ENCODE measurements at regions not wholly inside any gene's neighbourhood (a gene's known extent, or its start where the extent isn't known, plus 50 kb on each side); places are given as distances from the start of the nearest gene placed in this dataset.
A peak's percentile ranks its signal among the peaks of the same experiment; 100 is the strongest.
"Not testable (repeated sequence)": the region's sequence is repeated elsewhere in the genome, so short reads cannot be mapped to it uniquely, and the experiment has no call there.

DNA sequence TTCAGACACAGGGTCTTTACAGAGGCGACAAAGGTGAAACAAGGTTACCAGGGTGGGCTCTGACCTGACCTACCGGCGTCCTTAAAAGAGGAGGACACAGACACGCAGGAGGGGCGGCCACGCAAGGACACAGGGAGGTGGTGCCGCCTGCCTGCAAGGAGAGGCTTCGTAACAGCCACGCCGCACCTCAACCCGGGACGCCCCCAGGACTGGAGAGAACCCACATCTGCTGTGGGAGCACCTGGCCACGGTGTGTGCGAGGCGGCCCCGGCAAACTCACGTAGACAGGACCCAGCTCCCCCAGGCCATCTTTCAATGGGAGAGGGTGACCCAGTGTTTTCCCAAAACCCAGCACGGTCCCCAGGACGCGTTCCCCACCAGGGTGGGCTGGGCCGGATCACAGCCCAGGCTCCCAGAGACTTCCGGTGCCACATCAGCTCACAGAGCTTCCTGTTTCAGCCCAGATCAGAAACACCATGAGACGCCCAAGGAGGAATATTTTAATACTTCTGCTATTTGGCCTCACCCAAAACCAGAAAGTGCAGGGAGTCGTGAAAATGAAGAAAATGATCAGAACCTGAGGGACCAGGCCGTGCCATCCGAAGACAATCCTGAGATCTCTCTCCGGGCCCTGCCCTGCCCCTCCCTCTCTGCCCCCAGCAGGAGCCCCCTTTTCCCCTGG lies 5417.4 kb upstream of the TPTE start:
- DNase-seq (ENCODE audit: low read depth) = not testable (repeated sequence)

DNA sequence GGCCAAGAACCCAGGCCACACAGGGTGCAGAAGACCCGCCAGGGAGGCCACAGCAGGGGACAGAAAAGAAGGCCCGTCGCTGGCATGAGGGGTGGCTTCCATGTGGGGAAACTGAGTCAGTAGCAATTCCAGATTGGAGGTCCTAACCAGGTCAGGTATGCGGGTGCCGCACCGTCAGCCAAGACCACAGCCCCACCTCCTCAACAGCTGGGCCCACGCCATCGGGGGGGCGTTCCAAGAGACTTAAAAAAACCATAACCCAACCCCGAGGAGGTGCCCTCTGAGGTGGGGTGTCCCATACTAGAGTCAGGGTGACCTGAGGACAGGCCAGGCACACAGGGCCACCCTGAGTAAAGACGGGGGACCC lies 5416.8 kb upstream of the TPTE start:
- DNase-seq (ENCODE audit: low read depth) = not testable (repeated sequence)

DNA sequence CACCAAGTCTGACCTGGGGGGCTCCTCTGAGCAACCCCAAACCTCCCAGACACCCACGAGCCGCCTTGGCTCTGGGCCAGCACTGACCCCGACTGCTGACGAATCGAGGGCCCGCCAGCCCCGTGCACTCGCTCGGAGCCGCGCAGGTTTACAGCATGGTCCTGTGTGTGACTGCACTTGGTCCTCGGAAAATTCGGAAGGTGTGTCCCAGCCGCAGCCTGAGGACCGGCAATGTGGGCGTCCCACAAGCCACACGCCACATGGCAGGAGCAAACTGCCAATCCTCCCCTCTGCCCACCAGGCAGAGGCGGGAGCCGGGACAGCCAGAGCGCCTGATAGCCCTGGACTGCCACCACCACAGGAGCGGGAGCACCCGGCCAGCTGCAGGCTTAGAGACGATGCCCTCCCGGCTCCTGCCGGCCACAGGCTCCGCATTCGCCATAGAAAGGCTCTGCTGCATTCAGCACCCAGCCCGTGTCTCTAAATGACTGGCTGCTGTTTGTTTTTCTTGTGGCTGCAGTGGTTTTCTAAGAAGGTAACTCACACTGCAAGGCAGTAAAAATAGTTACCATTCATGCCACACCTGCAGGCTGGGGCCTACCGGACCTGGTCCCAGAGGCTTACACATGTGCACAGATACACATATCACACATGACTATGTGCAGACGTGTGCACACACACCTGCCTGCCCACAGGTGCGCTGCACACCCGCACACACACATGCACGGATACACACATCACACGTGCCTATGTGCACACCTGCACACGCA lies 5415.3 kb upstream of the TPTE start:
- not testable (repeated sequence) for DNase-seq (ENCODE audit: low read depth)

DNA sequence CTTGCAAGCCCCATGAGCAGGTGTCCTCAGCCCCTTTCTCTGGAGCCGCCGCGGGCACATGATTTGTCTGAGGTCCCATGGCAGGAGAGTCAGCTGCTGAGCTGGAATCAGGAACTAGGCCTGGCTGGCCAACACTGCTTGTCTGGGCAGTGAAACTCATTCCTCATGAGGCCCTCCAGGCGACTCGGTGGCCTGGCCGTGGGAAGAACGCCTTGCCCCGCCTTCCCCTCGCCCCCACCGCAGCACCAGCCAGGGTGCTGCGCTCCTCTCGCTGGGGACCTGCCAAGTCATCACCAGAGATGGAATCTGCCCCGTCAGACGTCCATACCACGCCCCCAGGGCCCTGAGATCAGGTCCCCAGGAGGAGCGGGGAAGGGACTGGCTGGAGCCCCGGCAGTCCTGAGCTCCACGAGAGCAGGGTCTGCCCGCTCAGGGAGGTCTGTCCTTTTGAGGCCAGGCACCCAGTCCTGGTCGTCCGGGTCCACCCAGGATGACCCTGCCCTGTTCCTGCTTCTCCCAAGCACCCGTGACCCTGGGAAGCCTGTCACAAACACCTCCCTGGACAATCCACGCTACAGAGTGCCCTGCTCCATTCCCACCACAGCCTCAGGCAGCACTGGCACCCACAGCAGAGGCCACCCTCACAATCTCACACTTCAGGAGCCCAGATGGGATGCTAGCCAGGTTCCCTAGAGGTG lies 5414.5 kb upstream of the TPTE start:
- not testable (repeated sequence) for DNase-seq (ENCODE audit: low read depth)

DNA sequence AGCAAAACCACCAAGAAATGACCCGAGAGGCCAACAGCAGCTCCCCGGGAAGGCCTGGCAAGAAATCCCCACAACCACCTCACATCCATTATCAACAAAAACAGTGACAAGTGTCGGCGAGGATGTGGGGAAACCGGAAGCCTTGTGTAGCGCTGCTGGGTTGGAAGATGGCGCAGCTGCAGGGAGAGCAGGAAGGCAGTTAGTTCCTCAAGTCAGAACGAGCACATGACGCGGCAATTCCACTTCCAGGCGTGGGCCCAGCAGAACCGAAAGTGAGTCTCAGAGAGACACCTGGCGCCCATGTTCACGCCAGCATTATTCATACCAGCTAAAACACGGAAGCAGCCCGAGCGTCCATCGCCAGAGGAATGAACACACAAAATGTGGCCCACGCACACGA lies 5413.7 kb upstream of the TPTE start:
- DNase-seq (ENCODE audit: low read depth) = not testable (repeated sequence)

DNA sequence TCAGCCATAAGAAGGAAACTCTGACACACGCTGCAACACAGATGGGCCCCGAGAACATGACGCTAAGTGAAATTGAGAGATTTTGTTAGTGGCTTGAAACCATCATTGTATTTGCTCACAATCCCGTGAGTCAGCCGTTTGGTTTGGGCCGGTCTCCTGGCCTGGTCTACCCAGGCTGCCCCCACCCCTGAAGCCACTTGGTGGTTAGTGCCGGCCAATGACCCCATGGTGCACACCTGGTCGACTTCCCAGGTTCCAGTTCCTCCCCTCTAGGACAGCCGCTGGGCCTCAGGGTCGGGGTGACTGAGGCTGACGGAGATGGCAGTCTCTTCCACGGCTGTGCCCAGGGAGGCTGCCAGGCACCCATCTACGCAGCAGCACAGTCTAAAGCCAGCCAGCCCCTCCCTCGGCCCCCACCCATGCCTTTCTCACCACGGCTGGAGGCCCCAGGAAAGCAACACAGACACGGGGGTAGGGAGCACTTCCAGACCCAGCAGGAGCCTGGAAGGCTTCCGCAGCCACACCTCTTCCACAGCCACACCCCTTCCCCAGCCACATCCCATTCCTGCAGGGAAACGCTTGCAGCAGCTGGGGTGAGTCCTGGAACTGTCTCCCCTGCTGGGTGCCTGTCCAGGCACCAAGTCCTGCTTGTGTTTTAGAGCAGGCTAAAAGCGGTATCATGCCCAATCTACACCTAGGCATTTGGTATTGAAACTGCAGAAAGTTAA lies 5413.2 kb upstream of the TPTE start:
- DNase-seq (ENCODE audit: low read depth) = not testable (repeated sequence)

DNA sequence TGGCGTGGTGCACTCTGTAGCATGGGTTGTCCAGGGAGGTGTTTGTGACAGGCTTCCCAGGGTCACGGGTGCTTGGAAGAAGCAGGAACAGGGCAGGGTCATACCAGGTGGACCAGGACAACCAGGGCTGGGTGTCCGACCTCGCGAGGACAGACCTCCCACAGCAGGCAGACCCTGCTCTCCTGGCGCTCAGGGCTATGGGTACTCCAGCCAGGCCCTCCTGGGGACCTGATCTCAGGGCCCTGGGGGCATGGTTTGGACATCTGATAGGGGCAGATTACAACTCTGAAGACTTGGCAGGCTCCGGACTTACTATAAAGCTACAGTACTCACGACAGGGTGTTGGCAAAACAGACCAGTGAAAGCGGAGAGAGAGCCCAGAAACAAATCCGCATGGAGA lies 5410.2 kb upstream of the TPTE start:
- DNase-seq (ENCODE audit: low read depth) = not testable (repeated sequence)

DNA sequence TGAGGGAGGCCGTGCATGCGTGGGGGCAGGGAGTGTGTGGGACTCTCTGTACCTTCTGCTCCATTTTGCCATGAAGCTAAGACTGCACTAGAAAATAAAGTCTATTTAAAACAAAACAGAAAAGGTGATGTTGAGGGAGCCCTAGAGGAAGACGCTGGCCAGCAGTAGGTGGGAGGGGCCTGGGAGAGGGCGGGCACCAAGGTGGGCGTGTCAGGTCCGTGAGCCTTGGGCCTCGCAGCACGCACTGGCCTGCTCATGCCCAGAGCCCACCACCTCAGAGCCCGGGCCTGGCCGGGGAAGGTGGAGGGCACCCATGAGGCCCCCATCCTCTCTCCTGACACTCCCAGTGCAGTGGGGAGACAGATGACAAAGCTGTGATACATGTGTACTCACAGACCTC lies 5408.3 kb upstream of the TPTE start:
- not testable (repeated sequence) for DNase-seq (ENCODE audit: low read depth)

DNA sequence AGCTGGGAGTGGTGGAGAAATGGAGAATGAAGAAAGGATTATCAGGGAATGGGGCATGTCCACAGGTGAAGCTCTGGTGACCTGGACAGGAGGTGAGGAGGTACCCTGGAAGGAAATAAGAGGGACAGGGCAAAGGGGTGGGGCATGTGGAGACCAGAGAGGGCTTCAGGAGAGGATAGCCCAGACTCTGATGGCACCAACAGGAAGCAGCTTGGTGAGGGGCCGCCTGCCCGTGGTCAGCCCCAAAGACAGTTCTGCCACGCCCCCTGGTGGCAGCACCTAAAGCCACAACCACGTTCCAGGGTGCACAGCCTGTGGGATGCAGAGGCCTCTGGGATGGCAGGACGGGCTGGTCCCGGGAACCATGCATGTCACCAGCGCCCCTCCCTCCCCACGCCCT lies 5406.9 kb upstream of the TPTE start:
- not testable (repeated sequence) for DNase-seq (ENCODE audit: low read depth)

DNA sequence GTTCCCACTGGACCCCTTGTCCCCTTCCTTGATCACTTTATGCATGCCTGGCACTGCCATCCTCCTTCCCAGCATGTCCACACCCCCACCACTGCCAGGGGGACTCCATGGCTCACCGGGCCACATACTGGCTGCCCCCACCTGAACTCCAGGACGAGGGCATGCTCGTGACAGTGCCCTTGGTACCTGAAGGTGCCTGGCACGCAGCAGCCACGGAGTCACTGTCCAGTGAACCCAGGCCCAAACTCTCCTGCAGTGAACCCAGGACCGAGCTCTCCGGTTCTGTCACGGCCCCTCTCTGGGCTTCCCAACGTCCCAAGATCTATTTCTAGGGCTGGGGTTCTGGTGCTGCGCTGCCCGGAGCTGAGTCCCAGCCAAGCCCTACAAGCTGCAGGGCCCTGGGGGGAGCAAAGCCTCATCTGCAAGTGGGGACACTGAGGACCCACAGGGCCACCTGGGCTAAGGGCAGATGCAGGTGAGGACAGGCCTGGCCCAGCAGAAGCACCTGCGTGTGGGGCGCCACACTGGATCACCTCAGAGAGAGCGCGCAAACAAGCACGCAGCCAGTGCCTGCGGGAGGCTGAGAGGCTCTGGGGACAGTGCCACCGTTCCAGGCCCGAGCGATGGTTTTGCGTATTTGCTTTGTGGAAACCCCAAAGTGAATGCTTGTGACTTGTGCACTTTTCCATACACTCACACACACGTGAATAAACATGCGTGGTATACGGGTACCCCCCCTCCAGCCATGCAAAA lies 5406.3 kb upstream of the TPTE start:
- not testable (repeated sequence) for DNase-seq (ENCODE audit: low read depth)

DNA sequence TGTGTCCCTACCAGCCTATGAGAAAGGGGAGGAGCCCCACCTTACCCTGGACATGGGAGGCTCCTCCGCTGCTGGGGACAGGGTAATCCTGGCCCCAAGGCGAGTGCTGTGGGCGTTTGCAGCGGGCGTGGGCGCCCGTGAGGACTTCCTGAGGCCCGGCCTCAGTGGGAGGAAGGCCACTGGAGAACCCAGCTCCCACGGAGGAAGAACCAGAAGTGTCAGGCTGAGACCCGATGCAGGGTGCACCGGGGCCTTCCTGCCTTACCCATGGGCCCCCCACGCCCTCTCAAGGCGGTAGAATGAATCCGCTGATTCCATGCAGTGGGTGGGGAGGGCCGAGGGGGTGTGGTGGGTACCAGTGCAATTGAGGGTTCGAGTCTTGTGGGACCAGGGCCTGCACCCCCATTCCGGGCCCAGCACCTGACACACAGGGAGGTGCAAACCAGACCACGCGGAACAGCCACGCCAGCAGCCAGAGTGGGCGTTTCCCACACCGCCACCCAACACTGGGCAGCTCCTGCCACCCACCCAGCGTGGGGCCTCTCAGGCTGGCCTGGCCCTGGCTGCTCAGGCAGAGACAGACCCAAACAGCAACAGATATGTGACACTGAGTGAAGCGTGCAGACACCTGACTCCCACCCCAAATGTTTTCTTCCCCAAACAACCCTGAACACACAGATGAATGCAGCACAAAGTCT lies 5405.6 kb upstream of the TPTE start:
- DNase-seq (ENCODE audit: low read depth) = not testable (repeated sequence)

DNA sequence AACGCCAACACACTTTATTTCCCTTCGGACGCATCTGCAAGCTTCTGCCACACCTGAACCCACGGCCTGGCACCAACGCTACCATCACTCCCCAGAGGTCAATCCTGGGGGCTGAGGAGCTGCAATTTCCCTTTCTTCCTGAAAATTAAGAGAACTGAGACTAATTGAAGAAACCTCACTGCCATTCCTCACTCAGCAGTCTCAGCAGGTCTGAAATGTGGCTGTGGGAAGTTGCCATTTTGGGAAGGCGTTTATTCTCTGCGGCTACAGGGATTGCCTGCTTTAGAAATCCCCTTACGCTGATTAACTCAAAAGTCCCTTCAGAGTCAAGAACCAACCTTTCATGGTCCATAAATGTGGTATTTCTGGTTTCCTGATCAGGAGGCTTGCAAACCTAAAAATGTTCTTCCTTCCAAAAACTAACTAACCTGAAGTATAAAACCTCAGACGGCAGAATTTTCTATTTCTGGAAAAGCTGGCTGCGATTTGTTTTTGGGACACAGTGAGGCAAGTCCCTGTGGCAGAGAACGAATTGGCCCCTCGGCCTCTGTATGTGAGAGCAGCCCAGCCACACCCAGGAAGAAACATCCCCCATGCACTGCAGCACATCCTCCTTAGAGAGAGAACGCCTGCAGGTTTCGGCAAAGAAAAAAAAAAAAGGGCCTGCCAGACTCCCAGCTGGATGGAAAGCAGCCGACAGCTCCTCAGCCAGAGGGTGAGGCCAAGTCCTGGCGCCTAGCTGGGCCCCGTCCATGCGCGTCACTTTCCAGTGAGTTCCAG lies 5404.8 kb upstream of the TPTE start:
- not testable (repeated sequence) for DNase-seq (ENCODE audit: low read depth)

DNA sequence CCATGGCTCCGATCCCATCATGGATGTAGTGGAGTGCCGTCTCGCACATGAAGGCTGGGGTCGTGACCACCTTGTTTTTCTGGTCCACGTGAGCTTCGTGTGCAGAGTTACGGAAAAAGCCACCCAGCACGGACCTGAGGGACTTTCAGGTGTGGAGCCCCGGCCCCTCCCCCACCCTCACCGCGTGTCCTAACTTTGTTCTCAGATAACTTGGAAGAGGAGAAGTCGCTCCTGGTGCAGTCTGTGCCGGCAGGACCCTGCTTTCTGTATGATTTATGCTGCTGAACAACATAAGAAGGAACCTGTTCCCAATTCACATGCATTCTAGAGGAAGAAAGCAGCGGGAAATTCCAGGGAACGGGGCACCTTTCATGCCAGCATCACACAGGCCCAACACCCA lies 5404.2 kb upstream of the TPTE start:
- not testable (repeated sequence) for DNase-seq (ENCODE audit: low read depth)

DNA sequence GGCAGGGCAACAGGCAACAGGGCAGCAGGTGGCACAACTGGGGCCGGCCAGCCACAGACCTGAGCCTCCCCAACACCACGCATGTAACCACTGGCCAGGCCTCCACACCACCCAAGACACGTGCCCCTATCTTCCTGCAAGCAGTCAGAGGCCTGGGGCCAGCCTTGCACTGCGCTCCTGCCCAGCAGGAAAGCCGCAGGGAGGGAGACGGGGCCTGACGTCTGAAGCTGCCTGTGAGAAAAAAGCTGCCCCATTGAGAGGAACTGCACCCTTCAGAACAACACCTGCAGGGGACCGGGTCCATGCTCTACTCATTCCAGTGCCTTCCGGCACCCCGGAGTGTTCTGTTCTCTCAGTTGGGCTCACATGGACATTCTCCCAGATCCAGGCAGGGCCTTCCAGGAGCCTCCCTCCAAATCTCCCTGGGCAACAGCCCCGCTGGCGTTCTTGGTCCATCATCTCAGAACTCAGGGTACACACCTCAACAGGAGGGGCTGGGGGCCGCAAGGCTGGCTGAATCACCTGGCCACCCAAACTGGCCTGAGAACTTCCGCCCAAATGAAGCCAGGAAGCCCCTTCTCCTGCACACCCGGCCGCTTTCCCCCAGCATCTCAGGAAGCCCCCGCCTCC lies 5403.6 kb upstream of the TPTE start:
- not testable (repeated sequence) for DNase-seq (ENCODE audit: low read depth)

DNA sequence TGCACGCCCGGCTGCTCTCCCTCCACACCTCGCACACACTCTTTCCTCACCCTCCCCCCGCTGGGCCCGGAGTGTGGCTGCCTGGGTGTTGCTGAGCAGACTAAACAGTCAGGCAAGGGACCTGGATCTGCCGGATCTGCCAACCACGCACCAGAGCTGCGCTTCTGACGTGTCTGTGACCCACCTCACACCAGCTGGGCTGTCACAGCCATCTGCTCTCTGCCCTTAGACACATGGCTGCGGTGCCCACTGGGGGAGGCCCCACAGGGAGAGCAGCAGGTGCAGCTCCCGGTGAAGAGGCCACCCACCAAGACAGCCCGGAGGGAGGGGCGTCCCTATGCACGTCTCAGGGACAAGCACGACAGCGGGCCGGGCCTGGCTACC lies 5403.1 kb upstream of the TPTE start:
- DNase-seq (ENCODE audit: low read depth) = not testable (repeated sequence)

DNA sequence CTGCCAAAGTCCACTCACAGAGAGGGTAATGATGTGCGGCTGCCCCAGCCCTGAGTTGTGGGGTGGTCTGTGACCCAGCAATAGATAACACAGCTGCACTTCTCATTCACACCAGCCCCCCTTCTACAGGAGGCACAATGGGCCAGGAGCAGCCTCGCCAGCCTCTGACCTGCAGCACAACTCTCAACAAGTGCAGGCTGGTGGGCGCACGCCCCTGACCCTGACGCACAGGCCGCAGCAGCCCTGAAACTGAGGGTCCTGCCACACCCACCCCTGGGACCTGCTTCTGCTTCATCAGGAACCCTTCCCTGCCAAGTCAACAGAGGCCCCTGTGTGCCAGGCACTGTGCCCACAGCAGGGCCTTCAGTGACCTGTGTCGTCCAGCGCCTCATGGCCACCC lies 5402.2 kb upstream of the TPTE start:
- not testable (repeated sequence) for DNase-seq (ENCODE audit: low read depth)

DNA sequence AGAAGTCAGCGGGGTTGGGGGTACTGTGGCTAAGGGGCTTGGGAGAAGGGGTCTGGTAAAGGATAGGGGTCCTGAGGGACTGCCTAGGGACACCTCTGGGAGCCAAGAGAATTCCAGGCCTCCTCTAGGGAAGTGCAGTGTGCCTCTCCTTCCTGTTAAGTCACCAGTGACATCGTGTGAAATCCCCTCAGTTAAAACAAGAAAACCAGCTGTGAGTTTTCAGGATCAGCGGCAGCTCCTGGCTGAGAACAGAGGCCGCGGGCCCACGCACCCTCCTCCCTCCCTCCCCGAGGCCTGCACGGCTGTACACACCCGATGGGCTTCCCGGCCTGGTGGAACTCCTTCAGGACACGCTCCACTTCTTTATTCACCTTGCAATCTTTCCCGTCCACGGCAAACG lies 5400.0 kb upstream of the TPTE start:
- not testable (repeated sequence) for DNase-seq (ENCODE audit: low read depth)

DNA sequence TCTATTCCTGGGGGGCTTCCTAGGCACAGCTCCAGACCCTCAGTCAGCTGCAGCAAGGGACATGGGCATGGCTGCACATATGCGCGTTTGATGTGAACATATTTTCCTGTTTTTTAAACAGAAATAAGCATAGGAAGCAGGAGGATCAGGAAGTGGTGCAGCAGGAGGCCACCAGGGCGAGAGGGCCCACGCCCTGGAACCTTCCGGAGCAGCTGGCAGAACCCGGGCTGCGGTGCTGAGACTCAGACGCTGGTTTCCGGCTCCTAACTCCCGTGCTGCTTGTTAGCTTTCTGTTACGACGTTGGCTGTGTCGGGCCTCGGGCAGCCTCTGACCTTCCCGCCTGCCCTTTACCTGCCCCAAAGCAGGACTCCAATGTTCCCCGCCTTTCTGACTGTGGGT lies 5399.5 kb upstream of the TPTE start:
- not testable (repeated sequence) for DNase-seq (ENCODE audit: low read depth)

DNA sequence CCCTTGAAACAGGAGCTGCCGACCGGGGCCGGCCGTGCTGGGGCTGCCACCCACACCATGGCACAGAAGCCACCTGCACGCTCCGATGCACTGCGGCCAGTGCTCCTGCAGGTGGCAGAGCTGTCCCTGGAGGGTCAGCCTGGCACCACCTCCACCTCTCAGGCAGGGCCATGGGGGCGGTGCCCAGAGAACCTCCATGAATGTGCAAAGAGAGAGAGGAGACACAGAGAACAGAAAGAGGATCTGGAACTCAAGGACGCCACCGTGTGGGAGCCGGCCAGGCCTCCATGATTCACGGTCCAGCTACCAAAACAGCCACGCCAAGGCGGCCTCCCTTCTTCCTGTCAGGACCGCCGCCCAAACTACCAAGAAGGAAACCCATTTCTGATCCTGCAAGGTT lies 5397.7 kb upstream of the TPTE start:
- not testable (repeated sequence) for DNase-seq (ENCODE audit: low read depth)

DNA sequence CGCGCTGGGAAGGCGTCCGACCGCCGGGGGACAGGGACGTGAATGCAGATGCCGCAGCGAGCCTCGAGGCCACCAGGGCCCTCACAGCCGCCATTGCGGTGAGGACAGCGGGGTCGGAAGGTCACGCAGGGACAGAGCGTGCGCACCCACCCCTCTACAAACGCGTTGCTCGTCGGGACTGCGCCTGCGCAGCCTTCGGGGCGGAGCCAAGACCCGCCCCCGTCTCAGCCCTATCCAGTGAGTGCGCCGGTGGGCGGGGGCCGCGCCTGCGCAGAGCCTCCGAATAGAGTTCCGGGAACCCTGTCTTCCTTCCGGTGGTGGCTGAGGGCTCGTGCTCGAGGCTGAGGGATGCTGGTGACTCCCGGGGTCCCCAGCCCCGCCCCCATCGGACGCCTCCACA lies 5393.1 kb upstream of the TPTE start:
- DNase-seq (ENCODE audit: low read depth) = peak; percentile 22

Data from HS-5 (cell line).